ENCODE measurements at regions not wholly inside any gene's neighbourhood (a gene's known extent, or its start where the extent isn't known, plus 50 kb on each side); places are given as distances from the start of the nearest gene placed in this dataset.
"Not testable (repeated sequence)": the region's sequence is repeated elsewhere in the genome, so short reads cannot be mapped to it uniquely, and the experiment has no call there.

GRCh38 chr2:238775591-238775990 is 72.3 kb upstream of the TWIST2 start:
- H3K4me3 ChIP-seq (ENCODE audit: low read depth, low read length), result no peak overlapping the region
- TF ChIP-seq CTCF (IDR thresholded peaks at IDR 0.05; ENCODE audit: low read depth, low read length), result no peak
- DNase-seq (ENCODE audit: low read depth, low spot score), result no peak
- in situ Hi-C loops (cut with HindIII; ENCODE audit: low sequenced_read_pairs), result no loop called here

GRCh38 chr2:238776003-238776760 is 71.7 kb upstream of the TWIST2 start:
- in situ Hi-C loops (cut with HindIII; ENCODE audit: low sequenced_read_pairs), result no loop called here
- no peak for TF ChIP-seq CTCF (IDR thresholded peaks at IDR 0.05; ENCODE audit: low read depth, low read length)
- H3K4me3 ChIP-seq (ENCODE audit: low read depth, low read length), result no peak overlapping the region
- no peak for DNase-seq (ENCODE audit: low read depth, low spot score)

- DNase-seq (ENCODE audit: low read depth, low spot score); in situ Hi-C loops (cut with HindIII; ENCODE audit: low sequenced_read_pairs); H3K4me3 ChIP-seq (ENCODE audit: low read depth, low read length): not testable (repeated sequence)
Measured at GRCh38 chr2:238776761-238777046, 71.2 kb upstream of the TWIST2 start.

- in situ Hi-C loops (cut with HindIII; ENCODE audit: low sequenced_read_pairs), result no loop called here
- no peak for TF ChIP-seq CTCF (IDR thresholded peaks at IDR 0.05; ENCODE audit: low read depth, low read length)
- no peak overlapping the region for H3K4me3 ChIP-seq (ENCODE audit: low read depth, low read length)
- DNase-seq (ENCODE audit: low read depth, low spot score), result no peak
Measured at GRCh38 chr2:238777369-238778067, 70.4 kb upstream of the TWIST2 start.

- TF ChIP-seq CTCF (IDR thresholded peaks at IDR 0.05; ENCODE audit: low read depth, low read length), result peak; percentile 91
- in situ Hi-C loops (cut with HindIII; ENCODE audit: low sequenced_read_pairs), result no loop called here
- DNase-seq (ENCODE audit: low read depth, low spot score), result peak; percentile 63
Measured at GRCh38 chr2:238784671-238785527, 63.0 kb upstream of the TWIST2 start.

GRCh38 chr2:238785528-238785860 is 62.4 kb upstream of the TWIST2 start:
- in situ Hi-C loops (cut with HindIII; ENCODE audit: low sequenced_read_pairs), result no loop called here
- no peak for DNase-seq (ENCODE audit: low read depth, low spot score)
- no peak overlapping the region for H3K4me3 ChIP-seq (ENCODE audit: low read depth, low read length)
- TF ChIP-seq CTCF (IDR thresholded peaks at IDR 0.05; ENCODE audit: low read depth, low read length), result no peak

More at GRCh38 chr2:238784671-238785527, 63.0 kb upstream of the TWIST2 start:
- H3K4me3 ChIP-seq (ENCODE audit: low read depth, low read length), result no peak overlapping the region

GRCh38 chr2:238786379-238786778 is 61.5 kb upstream of the TWIST2 start:
- no peak for TF ChIP-seq CTCF (IDR thresholded peaks at IDR 0.05; ENCODE audit: low read depth, low read length)
- H3K4me3 ChIP-seq (ENCODE audit: low read depth, low read length), result no peak overlapping the region
- DNase-seq (ENCODE audit: low read depth, low spot score), result no peak
- in situ Hi-C loops (cut with HindIII; ENCODE audit: low sequenced_read_pairs), result no loop called here
